ENCODE measurements at regions not wholly inside any gene's neighbourhood (a gene's known extent, or its start where the extent isn't known, plus 50 kb on each side); places are given as distances from the start of the nearest gene placed in this dataset.

- no peak for ATAC-seq
- ChIA-PET CTCF (interaction anchor here (0.6 to 0.8 kb wide), 2 partner anchors 8 to 9 kb away, joined by 3 to 4 read pairs; no protein-coding TSS in a partner anchor), POLR2A (no interaction called here)
- no peak overlapping the region for H3K4me3 Mint-ChIP-seq
- TF ChIP-seq CTCF (IDR thresholded peaks at IDR 0.05): no peak
- peaks cover 1% of the 10 kb centered on the region for H3K27me3 Mint-ChIP-seq
- intact Hi-C loops (cut with micrococcal nuclease): no loop called here
- no peak overlapping the region for H3K27ac Mint-ChIP-seq
- no peaks in the 10 kb centered on the region for H3K36me3 Mint-ChIP-seq (ENCODE audit: low read depth)
- H3K4me1 Mint-ChIP-seq (ENCODE audit: low read depth): no peaks in the 10 kb centered on the region
- DNase-seq: no peak
- no peaks in the 10 kb centered on the region for H3K9me3 Mint-ChIP-seq
These were observed 136.0 kb upstream of the CYYR1 start for GRCh38 chr21:26709090-26709489.

- Mint-ChIP-seq H3K4me3 (no peak overlapping the region), H3K9me3 (no peaks in the 10 kb centered on the region), H3K27ac (no peak overlapping the region), H3K36me3 (ENCODE audit: low read depth) (no peaks in the 10 kb centered on the region), H3K27me3 (peaks cover 1% of the 10 kb centered on the region), H3K4me1 (ENCODE audit: low read depth) (no peaks in the 10 kb centered on the region)
- ATAC-seq: no peak
- intact Hi-C loops (cut with micrococcal nuclease): no loop called here
- ChIA-PET POLR2A (no interaction called here), CTCF (interaction anchor here (0.6 to 1.0 kb wide), 2 partner anchors 9 kb away, joined by 4 read pairs; no protein-coding TSS in a partner anchor)
- TF ChIP-seq CTCF (IDR thresholded peaks at IDR 0.05): no peak
- no peak for DNase-seq
These were observed 135.2 kb upstream of the CYYR1 start for GRCh38 chr21:26708223-26708800.

GRCh38 chr21:26707246-26707645 is 134.2 kb upstream of the CYYR1 start:
- TF ChIP-seq CTCF (IDR thresholded peaks at IDR 0.05): no peak
- H3K36me3 Mint-ChIP-seq (ENCODE audit: low read depth): no peaks in the 10 kb centered on the region
- DNase-seq (no peak), ATAC-seq (no peak)
- no peaks in the 10 kb centered on the region for H3K4me1 Mint-ChIP-seq (ENCODE audit: low read depth)
- H3K4me3 Mint-ChIP-seq: no peak overlapping the region
- intact Hi-C loops (cut with micrococcal nuclease): no loop called here
- no peaks in the 10 kb centered on the region for H3K9me3 Mint-ChIP-seq
- ChIA-PET POLR2A (no interaction called here), CTCF (interaction anchor here (0.7 to 1.0 kb wide), 2 partner anchors 10 to 11 kb away, joined by 3 to 4 read pairs; no protein-coding TSS in a partner anchor)
- no peak overlapping the region for H3K27ac Mint-ChIP-seq
- peaks cover 1% of the 10 kb centered on the region for H3K27me3 Mint-ChIP-seq

GRCh38 chr21:26698416-26698815 is 125.3 kb upstream of the CYYR1 start:
- Mint-ChIP-seq H3K27me3 (no peaks in the 10 kb centered on the region), H3K27ac (no peak overlapping the region), H3K9me3 (no peaks in the 10 kb centered on the region), H3K36me3 (ENCODE audit: low read depth) (no peaks in the 10 kb centered on the region), H3K4me3 (no peak overlapping the region), H3K4me1 (ENCODE audit: low read depth) (no peaks in the 10 kb centered on the region)
- ATAC-seq (no peak), DNase-seq (no peak)
- intact Hi-C loops (cut with micrococcal nuclease): no loop called here
- CTCF ChIA-PET: no interaction called here
- POLR2A ChIA-PET: no interaction called here
- TF ChIP-seq CTCF (IDR thresholded peaks at IDR 0.05): no peak

DNA sequence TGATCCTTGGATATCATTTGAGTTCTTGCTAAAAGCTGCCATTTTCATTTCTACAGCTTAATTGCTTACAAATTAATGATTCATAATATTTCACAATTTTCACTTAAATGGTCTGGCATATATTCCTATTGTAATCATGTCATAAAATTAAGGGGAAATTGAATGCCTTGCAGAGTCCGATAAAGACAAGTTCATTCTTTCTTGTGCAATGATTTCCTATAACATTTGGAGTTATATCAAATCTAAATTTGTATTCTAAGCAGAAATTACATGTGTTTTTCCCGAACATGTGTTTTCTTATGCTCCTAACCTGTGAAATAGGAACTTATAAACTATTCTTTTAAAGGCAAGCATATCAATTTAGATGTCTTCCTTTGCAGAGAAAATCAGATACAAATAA is 118.3 kb upstream of the CYYR1 start:
- ATAC-seq (no peak), DNase-seq (no peak)
- H3K4me1 Mint-ChIP-seq (ENCODE audit: low read depth): peaks cover under 1% of the 10 kb centered on the region
- intact Hi-C loops (cut with micrococcal nuclease): no loop called here
- H3K27ac Mint-ChIP-seq: no peak overlapping the region
- no peak overlapping the region for H3K4me3 Mint-ChIP-seq
- no peak for TF ChIP-seq CTCF (IDR thresholded peaks at IDR 0.05)
- H3K36me3 Mint-ChIP-seq (ENCODE audit: low read depth): no peaks in the 10 kb centered on the region
- POLR2A ChIA-PET: no interaction called here
- H3K27me3 Mint-ChIP-seq: no peaks in the 10 kb centered on the region
- CTCF ChIA-PET: interaction anchor here (0.9 to 1.2 kb wide), 3 partner anchors 11 to 42 kb away, joined by 3 read pairs; no protein-coding TSS in a partner anchor
- H3K9me3 Mint-ChIP-seq: peaks cover 5% of the 10 kb centered on the region
